MV-4-11 (cell line): ENCODE measurements at regions not wholly inside any gene's neighbourhood (a gene's known extent, or its start where the extent isn't known, plus 50 kb on each side); places are given as distances from the start of the nearest gene placed in this dataset.
"Not testable (repeated sequence)": the region's sequence is repeated elsewhere in the genome, so short reads cannot be mapped to it uniquely, and the experiment has no call there.

Source experiments
- DNase-seq: peaks from one replicate; lab custom pipeline; 2025; lab: John Stamatoyannopoulos, UW

DNA sequence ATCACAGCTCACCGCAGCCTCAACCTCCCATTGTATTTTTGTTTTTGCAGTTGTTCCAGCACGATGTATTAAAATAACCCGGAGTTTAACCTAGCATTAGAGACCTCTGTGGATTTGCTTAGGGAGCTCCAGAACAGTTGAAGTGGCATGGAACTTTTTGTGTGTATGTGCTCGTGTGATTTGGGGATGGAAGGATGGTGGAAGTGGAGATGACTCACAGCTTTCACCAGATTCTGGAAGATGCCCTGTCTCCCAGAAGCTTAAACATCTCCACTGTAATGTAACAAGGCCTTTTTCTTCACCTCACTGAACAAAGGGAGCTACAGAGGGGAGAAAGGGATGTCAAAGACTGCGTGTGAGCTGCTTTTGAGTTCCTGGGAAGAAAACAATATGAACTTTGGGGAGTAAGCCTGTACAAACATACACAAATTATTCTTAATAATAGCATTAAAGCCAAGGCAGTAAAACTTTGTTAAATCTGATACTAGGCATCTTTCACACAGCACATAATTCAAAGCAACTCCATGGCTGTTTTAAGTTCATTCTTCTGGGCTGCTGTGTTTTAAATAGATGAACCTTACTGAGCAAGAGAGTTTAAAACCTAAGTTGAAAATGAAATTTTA is 226.4 kb downstream of the ADAMTS15 start:
- no peak for DNase-seq

- no peak for DNase-seq
Observed at GRCh38 chr11:130675371-130675821, 227.0 kb downstream of the ADAMTS15 start.

GRCh38 chr11:130675917-130676316 is 227.5 kb downstream of the ADAMTS15 start:
- DNase-seq, result no peak

DNA sequence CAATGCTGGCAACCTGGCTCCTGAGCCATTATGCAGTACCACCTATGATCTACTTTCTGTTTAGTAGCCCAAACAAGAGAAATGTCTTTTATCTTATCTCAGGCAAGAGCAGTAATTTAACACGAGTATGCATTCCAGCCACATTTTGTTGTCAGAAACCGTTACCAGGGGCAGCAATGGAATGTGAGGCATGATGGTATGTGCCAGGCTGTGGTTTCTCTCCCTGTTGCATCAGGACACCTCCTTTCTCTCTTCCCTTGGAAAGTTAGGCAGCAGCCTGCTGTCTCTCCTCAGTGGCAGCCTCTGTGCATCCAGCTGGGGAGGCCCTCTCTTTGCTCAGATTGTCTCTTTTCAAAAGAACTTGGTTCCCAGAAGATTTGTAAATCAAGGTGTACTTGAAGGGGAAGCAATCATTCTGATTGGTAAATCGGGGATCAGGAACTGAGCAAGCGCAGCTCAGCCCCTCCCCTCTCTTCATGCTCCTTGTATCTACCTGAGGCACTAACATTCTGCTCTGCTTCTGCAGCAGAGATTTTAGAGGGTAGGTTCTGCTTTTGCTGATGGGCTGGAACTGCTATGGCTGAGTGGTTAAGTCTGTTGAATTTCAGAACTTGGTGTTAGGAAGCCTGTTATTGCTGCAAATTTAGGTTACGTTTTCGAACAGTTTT is 229.2 kb downstream of the ADAMTS15 start:
- DNase-seq, result no peak

DNA sequence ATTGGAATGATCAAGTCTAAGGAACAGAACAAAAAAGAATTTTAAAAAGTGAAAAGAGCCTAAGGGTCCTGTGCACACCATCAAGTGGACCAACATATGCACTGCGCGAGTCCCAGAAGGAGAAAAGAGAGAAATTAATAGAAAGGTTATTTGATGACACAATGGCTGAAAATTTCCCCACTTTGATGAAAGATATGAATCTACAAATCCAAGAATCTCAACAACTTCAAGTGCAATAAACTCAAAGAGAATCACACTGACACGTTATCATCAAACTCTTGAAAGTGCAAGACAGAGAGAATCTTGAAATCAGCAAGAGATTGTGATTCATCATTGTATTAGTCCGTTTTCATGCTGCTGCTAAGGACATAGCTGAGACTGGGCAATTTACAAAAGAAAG is 230.8 kb downstream of the ADAMTS15 start:
- no peak for DNase-seq

GRCh38 chr11:130682471-130682870 is 233.8 kb downstream of the SNX19 start:
- DNase-seq, result not testable (repeated sequence)

GRCh38 chr11:130689222-130689908 is 226.9 kb downstream of the SNX19 start:
- no peak for DNase-seq

DNA sequence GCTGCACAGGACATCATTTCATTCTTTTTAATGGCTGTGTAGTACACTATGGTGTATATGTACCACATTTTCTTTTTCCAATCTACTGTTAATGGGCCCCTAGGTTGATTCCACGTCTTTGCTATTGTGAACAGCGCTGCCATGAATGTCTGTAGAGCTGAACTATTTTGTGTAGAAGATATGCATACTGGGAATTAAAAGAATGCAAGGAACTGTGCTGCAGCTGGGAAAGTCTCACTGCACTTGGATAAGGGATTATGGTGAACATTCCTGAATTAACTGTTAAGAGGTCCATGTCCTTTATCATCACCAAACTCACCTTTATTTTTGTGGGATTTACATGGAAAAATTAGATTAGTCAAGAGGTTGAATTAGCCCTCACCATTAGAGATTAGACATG is 224.7 kb downstream of the SNX19 start:
- no peak for DNase-seq

DNA sequence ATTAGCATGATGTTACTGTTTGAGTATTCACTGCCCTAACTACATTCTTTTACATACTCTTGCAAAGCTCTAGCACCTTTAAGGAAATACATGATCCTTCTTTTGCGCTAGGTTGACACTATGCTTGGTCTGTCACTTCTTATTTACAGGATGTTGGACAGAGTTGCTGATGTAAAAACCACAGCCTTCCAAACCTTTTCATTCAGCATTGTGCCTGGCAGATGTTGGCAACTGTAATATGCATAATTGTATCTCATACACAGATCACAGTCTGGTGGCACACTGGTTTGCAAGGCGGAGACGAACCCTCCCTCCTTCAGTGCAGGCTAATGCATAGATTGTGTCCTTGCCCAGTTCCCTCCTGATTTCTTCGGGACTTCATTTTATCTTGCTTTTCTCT is 224.1 kb downstream of the SNX19 start:
- no peak for DNase-seq

GRCh38 chr11:130693543-130693942 is 222.7 kb downstream of the SNX19 start:
- no peak for DNase-seq

DNA sequence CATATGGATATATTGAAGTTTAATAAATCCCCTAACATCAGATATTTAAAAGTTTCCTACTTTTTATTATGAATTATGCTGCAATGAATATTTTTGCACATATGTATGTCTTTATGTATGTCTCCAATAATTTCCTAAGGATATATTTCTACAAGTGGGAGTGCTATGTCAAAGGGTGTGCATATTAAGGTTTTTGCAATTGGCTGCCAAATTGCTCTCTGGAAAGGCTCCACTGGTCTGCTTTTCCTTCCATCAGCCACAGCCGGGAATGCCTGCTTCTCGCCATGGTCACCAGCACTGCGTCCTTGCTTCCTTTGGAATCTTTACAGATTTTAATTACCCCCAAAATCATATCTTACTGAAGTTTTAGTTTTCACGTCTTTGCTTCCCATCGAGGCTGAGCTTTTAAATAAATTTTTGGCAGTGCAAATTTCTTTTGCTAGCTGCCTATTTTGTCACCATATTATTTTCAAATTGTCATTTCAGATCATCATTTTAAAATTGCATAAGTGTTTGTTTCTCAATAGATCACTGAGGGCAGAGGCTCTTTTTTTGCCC is 221.7 kb downstream of the SNX19 start:
- DNase-seq, result no peak

DNA sequence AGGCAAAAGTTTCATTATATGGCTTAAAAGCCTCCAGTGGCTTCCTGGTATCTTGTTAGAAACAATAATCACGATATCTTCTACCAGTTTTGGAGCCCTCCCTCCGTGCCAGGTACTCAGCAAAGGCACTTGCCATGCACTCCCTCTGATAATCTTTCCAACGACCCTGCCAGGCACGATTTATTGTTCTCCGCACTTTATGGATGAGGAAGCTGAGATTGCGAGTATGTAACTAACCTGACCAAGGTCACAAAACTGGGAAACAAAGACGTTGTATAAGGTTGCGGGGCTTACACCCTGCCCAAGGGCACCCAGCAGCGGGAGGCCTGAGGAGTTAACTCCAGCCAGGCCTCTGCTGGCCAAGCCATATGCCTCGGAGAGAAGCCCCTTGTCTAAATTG is 218.1 kb downstream of the SNX19 start:
- DNase-seq, result no peak

DNA sequence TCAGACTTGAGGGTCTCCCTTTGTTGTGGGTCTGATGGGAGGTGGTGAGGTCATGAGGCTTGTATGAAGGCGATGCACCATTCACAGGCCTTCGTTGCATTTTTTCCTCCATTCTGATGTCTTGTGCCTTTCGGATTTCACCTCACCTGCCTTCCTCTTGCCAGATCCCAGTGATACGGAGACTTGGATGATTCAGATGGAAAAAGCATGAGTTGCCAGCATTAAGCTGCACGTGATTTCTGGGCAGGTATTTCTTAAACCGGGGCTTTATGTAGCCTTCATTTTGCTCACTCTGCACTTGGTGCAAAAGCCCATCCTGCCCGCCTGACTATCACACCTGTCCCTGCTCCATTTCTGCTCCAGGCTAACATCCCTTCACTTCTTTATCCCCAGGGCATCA is 216.7 kb downstream of the SNX19 start:
- DNase-seq, result no peak

DNA sequence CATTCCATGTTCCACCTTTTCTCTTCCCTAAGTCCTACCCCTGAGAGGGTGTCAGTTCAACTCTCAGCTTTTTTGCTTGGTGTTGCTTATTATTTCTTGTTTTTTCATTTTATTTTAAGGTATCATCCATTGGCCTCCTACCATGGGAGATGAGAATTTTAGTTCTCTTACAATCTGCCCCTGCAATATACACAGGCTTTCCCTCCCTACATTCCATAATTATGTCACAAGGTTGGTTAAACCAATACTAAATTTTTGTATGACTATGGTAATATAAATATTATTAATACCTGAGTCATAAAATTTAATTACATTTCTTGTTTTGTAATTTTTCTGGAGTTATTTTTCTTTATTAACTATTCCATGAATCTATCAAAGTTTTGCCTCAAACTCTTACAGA is 216.2 kb downstream of the SNX19 start:
- DNase-seq, result no peak

DNA sequence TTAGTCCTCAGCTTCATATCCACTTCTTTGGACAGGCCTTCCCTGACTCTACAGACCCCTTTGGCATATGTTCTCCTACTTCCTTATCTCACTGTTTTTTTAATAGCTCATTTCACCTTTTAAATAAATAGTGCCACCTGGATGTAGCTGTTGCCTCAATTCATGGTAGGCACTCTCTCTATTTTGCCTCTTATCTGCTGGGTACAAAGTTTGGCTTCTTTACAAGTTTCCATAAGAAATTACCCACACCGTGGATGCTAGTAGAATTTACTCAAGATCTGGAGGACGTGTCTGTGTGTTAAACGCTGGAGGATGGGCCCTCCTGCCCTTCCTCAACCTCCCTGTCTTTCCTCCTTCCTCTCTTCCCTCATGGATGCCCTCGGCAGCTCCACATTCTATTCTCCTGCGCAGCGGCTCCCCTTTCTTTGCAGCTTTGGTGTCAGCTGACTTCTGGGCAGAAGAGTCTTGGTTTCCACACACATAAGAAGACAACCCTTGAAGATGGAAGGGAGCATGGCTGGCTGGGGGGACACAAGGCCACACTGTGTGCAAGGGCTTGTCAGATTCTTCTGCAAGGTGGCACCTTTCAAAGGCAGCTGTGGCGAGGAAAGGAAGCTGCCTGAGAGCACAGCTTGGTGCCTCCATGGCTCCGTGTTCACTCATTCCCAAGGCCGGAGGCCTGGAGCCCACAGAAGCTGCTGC is 212.6 kb downstream of the SNX19 start:
- DNase-seq, result no peak

DNA sequence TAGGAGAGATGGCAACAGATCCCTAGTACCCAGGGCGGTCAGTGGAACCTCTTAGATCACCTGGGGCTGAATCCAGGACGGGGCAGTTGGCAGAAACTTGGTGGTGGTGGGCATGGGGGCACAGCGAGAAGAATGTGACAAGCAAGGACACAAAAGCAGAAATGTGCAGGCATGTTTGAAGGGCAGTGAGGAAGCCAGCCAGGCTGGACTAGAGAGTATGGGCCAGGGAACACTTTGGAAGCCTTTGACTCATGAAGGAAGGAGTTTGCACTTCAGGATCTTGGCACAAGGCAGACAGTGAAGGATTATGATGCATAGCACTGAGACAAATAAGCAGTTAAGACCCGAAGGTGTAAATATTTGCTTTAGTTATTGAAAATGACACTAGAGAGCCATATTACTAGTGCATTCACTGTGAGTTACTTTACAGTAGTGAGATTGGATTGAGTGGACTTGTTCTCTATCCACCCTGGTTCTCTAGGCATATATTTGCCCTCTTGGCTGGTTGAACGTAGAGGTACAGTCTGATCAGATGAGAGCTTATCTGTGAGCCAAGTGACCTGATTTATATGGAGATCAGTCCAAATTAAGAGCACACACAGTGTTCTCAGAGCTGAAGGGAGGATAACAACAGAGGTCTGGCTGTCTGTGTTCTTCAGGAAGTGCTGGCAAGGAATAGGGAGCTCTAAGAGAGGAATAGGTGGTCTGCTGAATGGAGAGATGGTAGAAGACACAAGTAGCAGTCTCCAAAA is 210.4 kb downstream of the SNX19 start:
- DNase-seq, result no peak

DNA sequence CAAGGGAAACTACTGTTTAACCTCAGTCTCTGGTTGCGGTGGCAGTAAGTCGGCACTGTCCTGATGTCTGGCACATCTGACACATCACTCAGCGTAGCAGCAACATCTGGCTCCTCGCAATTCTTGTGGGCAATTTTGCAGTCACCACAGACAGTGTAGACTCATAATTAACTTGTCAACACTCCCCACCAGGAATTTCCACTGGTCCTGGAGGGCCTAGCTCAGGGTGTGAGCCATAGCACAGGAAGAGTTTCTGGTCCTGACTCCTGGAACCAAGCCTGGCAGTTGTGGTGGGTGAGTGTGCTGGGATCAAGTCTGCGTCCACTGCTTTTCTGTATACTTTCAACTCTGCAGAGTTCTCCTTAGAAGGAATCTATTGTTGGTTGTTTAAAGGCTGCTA is 209.7 kb downstream of the SNX19 start:
- no peak for DNase-seq

- DNase-seq, result no peak
Observed at GRCh38 chr11:130707217-130707616, 209.1 kb downstream of the SNX19 start.

- DNase-seq, result no peak
Observed at GRCh38 chr11:130709531-130709930, 206.7 kb downstream of the SNX19 start.

DNA sequence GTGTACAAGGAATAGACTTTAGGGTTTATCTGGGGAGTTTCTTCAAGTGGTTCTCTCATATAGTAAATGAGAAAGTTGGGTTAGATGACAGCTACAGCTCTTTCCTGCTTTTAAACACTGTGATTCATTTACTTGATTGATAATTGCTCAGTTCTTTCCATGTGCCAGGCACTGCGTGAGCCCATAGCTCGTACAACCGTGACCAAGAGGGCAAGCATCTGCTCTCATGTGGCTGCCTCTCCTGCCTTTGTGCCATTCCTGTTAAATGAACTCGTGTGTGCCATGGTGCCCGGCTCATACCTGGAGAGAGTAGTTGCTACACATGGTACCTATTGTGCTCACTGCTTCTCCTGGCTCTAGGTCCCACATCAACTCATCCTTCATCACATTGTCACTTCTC is 206.3 kb downstream of the SNX19 start:
- no peak for DNase-seq

- DNase-seq, result no peak
Observed at GRCh38 chr11:130710497-130711012, 205.7 kb downstream of the SNX19 start.
